MCF 10A (cell line): ENCODE measurements at regions not wholly inside any gene's neighbourhood (a gene's known extent, or its start where the extent isn't known, plus 50 kb on each side); places are given as distances from the start of the nearest gene placed in this dataset.

ENCODE experiments used
- BruUV-seq: library from RNA; stranded (reverse); fragments of 400-500 nt; replicated peaks from 2 replicates; lab custom pipeline; 2021; lab: Mats Ljungman, UMichigan
- CTCF ChIA-PET: fragments of 300-600 bp; sonication (Branson Sonifier 250); formaldehyde crosslinking; extraction: SDS; loops from one replicate; lab custom pipeline; 2021; ENCODE audit warnings: antibody characterized with exemption, inconsistent platforms; lab: Yijun Ruan, JAX
- POLR2A ChIA-PET: fragments of 300-600, 350-650 bp; sonication (Branson Sonifier 250); formaldehyde crosslinking; extraction: SDS; loops from one replicate; lab custom pipeline; 2020; ENCODE audit warnings: antibody characterized with exemption, inconsistent platforms; lab: Yijun Ruan, JAX
- DNase-seq: peaks from one replicate; pipeline ENCODE4 v3.0.0-alpha.2; 2018; ENCODE audit not compliant: unreplicated experiment
- H3K27ac Mint-ChIP-seq: one replicate; pipeline ENCODE4 v1.8.0; 2022; ENCODE audit warnings: mild to moderate bottlenecking, low read depth, mixed read lengths; ENCODE audit not compliant: unreplicated experiment
- H3K27me3 Mint-ChIP-seq: one replicate; pipeline ENCODE4 v1.8.0; 2022; ENCODE audit warnings: mixed read lengths; ENCODE audit not compliant: insufficient read depth, unreplicated experiment
- H3K36me3 Mint-ChIP-seq: one replicate; pipeline ENCODE4 v1.8.0; 2022; ENCODE audit warnings: mild to moderate bottlenecking, moderate library complexity, mixed read lengths; ENCODE audit not compliant: insufficient read depth, unreplicated experiment
- H3K4me1 Mint-ChIP-seq: one replicate; pipeline ENCODE4 v1.8.0; 2022; ENCODE audit warnings: mixed read lengths; ENCODE audit not compliant: insufficient read depth, unreplicated experiment
- H3K4me3 Mint-ChIP-seq: one replicate; pipeline ENCODE4 v1.8.0; 2022; ENCODE audit warnings: mild to moderate bottlenecking, moderate library complexity, mixed read lengths; ENCODE audit not compliant: unreplicated experiment
- H3K9me3 Mint-ChIP-seq: one replicate; pipeline ENCODE4 v1.8.0; 2022; ENCODE audit warnings: mixed read lengths; ENCODE audit not compliant: unreplicated experiment
- CTCF ChIP-seq: fragments of 200-600 bp; IDR thresholded peaks from one replicate; pipeline ENCODE4 v1.8.0; 2022; ENCODE audit warnings: antibody characterized with exemption, mild to moderate bottlenecking; ENCODE audit not compliant: unreplicated experiment
- intact Hi-C: fragments of 100-400 bp; cut with micrococcal nuclease; formaldehyde crosslinking; loops from 2 replicates; pipeline ENCODE4 v1.14.1; 2022

- no TSS peak for BruUV-seq
- Mint-ChIP-seq H3K4me3 (no peak overlapping the region), H3K27me3 (peaks cover 73% of the 10 kb centered on the region), H3K4me1 (peaks cover 5% of the 10 kb centered on the region), H3K9me3 (no peaks in the 10 kb centered on the region), H3K36me3 (no peaks in the 10 kb centered on the region), H3K27ac (no peak overlapping the region)
- ChIA-PET CTCF (interaction anchor here (0.7 kb wide), 1 partner anchor 146 kb away, joined by 3 read pairs; no protein-coding TSS in a partner anchor), POLR2A (no interaction called here)
- intact Hi-C loops: no loop called here
- DNase-seq: no peak
- TF ChIP-seq CTCF: no peak
Observed at GRCh38 chrX:39309721-39310152, 508.5 kb downstream of the MID1IP1 start.

GRCh38 chrX:39310891-39311290 lies 509.6 kb downstream of the MID1IP1 start:
- peaks cover 82% of the 10 kb centered on the region for H3K27me3 Mint-ChIP-seq
- TF ChIP-seq CTCF: no peak
- peaks cover 5% of the 10 kb centered on the region for H3K4me1 Mint-ChIP-seq
- no peak for DNase-seq
- H3K9me3 Mint-ChIP-seq: peaks cover 2% of the 10 kb centered on the region
- no peak overlapping the region for H3K27ac Mint-ChIP-seq
- no peaks in the 10 kb centered on the region for H3K36me3 Mint-ChIP-seq
- intact Hi-C loops: no loop called here
- BruUV-seq: no TSS peak
- ChIA-PET POLR2A (no interaction called here), CTCF (no interaction called here)
- H3K4me3 Mint-ChIP-seq: no peak overlapping the region

- ChIA-PET POLR2A (no interaction called here), CTCF (no interaction called here)
- TF ChIP-seq CTCF: no peak
- Mint-ChIP-seq H3K36me3 (no peaks in the 10 kb centered on the region), H3K27ac (no peak overlapping the region), H3K4me3 (no peak overlapping the region), H3K9me3 (peaks cover 7% of the 10 kb centered on the region), H3K4me1 (peaks cover 5% of the 10 kb centered on the region), H3K27me3 (peaks cover 87% of the 10 kb centered on the region)
- intact Hi-C loops: no loop called here
- BruUV-seq: no TSS peak
- DNase-seq: no peak
Observed at GRCh38 chrX:39311646-39312045, 510.4 kb downstream of the MID1IP1 start.

GRCh38 chrX:39313146-39313545 lies 511.9 kb downstream of the MID1IP1 start:
- H3K9me3 Mint-ChIP-seq: peaks cover 7% of the 10 kb centered on the region
- peaks cover 72% of the 10 kb centered on the region for H3K27me3 Mint-ChIP-seq
- H3K4me3 Mint-ChIP-seq: no peak overlapping the region
- no peaks in the 10 kb centered on the region for H3K36me3 Mint-ChIP-seq
- ChIA-PET POLR2A (no interaction called here), CTCF (no interaction called here)
- H3K27ac Mint-ChIP-seq: no peak overlapping the region
- H3K4me1 Mint-ChIP-seq: peaks cover 5% of the 10 kb centered on the region
- DNase-seq: no peak
- intact Hi-C loops: no loop called here
- no peak for TF ChIP-seq CTCF
- no TSS peak for BruUV-seq
